H1 (cell line): ENCODE measurements at regions not wholly inside any gene's neighbourhood (a gene's known extent, or its start where the extent isn't known, plus 50 kb on each side); places are given as distances from the start of the nearest gene placed in this dataset.

Source experiments
- BCL11A ChIP-seq, 2 experiments: IDR thresholded peaks; one replicate each; pipeline ENCODE4 v1.6.1; 2011; ENCODE audit warnings: low read depth in 2 of 2, low read length in 2 of 2, mild to moderate bottlenecking in 2 of 2
- GTF2F1 ChIP-seq: IDR thresholded peaks from 2 replicates; pipeline ENCODE4 v1.6.1; 2012; ENCODE audit warnings: low read depth, low read length, improper control_type of control experiment, borderline replicate concordance
- KDM1A ChIP-seq: fragments of 200-600, 300-600 bp; sonication (generic); IDR thresholded peaks from 2 replicates; pipeline ENCODE4 v1.7.1; 2016; ENCODE audit warnings: mild to moderate bottlenecking, low read length, borderline replicate concordance
- KDM5A ChIP-seq: fragments of 200-600 bp; IDR thresholded peaks from 2 replicates; pipeline ENCODE4 v1.7.1; 2012; ENCODE audit warnings: mild to moderate bottlenecking, low read length, inconsistent platforms, mixed read lengths
- NANOG ChIP-seq: IDR thresholded peaks from 2 replicates; pipeline ENCODE4 v1.6.1; 2011; ENCODE audit warnings: low read length, low read depth, mild to moderate bottlenecking, inconsistent platforms; ENCODE audit not compliant: insufficient read depth, poor library complexity, severe bottlenecking
- POLR2A ChIP-seq, 2 experiments: IDR thresholded peaks; 1 replicate in 1 of 2; 2 replicates in 1 of 2; pipeline ENCODE4 v1.6.1; 2011; ENCODE audit warnings: low read depth in 2 of 2, low read length in 2 of 2, mild to moderate bottlenecking in 2 of 2; ENCODE audit errors: control extremely low read depth in 1 of 2
- SIRT6 ChIP-seq: IDR thresholded peaks from one replicate; pipeline ENCODE4 v1.7.1; 2012; ENCODE audit warnings: low read length, inconsistent platforms
- SUZ12 ChIP-seq: fragments of 200-600 bp; sonication (generic); IDR thresholded peaks from 2 replicates; pipeline ENCODE4 v1.6.1; 2012; ENCODE audit warnings: mild to moderate bottlenecking, inconsistent platforms, low read length, moderate library complexity, mixed read lengths
- TAF7 ChIP-seq: optimal IDR thresholded peaks from 2 replicates; pipeline ENCODE3; 2011; ENCODE audit warnings: low read depth, mild to moderate bottlenecking, inconsistent platforms, low read length, moderate library complexity, borderline replicate concordance
- YY1 ChIP-seq: IDR thresholded peaks from 2 replicates; pipeline ENCODE4 v1.6.1; 2011; ENCODE audit warnings: low read depth, mild to moderate bottlenecking, low read length
- ZNF274 ChIP-seq: IDR thresholded peaks from 2 replicates; pipeline ENCODE4 v1.7.0; 2012; ENCODE audit warnings: low read length, borderline replicate concordance; ENCODE audit errors: extremely low read depth
- TF ChIP-seq, protein P1 (sequence below): fragments of 300-600 bp; sonication (generic); IDR thresholded peaks from 2 replicates; pipeline ENCODE4 v1.7.1; 2012; ENCODE audit warnings: low read length, moderate library complexity, mild to moderate bottlenecking, inconsistent platforms; ENCODE audit not compliant: insufficient replicate concordance

DNA sequence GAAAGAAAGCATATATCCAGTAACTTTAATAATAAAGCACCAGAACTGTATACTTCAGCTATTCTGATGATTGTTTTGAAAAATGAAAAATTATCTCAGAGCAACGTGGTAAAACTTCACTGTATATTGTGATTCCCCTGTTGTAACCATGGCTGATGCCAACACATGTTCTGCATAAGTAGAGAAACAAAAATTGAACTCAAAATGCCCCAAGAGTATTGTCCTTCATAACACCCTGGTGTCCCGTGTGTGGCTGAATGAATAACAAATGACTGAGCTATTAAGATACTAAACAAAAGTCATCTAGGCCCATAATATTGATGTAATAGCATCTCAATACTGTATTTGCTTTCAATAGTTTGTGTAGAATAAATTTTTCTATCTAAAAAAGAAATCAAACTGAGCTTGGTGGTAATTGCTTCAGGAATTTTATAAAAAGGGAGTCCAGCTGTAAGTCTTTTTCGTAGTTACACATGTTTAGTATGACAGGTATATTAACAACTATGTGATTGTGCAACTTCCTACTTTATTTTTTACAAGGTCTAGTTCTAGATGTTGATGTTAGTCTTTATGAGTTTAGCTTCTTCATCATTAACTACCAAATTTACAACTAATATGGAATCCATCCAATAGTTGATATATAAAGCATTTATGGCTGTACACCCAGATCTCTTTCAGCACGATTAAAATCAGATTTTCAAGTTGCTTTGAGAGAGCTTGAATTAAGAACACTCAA, 623.8 kb upstream of the AGTR1 start (continued):
- TF ChIP-seq, protein P1, sequence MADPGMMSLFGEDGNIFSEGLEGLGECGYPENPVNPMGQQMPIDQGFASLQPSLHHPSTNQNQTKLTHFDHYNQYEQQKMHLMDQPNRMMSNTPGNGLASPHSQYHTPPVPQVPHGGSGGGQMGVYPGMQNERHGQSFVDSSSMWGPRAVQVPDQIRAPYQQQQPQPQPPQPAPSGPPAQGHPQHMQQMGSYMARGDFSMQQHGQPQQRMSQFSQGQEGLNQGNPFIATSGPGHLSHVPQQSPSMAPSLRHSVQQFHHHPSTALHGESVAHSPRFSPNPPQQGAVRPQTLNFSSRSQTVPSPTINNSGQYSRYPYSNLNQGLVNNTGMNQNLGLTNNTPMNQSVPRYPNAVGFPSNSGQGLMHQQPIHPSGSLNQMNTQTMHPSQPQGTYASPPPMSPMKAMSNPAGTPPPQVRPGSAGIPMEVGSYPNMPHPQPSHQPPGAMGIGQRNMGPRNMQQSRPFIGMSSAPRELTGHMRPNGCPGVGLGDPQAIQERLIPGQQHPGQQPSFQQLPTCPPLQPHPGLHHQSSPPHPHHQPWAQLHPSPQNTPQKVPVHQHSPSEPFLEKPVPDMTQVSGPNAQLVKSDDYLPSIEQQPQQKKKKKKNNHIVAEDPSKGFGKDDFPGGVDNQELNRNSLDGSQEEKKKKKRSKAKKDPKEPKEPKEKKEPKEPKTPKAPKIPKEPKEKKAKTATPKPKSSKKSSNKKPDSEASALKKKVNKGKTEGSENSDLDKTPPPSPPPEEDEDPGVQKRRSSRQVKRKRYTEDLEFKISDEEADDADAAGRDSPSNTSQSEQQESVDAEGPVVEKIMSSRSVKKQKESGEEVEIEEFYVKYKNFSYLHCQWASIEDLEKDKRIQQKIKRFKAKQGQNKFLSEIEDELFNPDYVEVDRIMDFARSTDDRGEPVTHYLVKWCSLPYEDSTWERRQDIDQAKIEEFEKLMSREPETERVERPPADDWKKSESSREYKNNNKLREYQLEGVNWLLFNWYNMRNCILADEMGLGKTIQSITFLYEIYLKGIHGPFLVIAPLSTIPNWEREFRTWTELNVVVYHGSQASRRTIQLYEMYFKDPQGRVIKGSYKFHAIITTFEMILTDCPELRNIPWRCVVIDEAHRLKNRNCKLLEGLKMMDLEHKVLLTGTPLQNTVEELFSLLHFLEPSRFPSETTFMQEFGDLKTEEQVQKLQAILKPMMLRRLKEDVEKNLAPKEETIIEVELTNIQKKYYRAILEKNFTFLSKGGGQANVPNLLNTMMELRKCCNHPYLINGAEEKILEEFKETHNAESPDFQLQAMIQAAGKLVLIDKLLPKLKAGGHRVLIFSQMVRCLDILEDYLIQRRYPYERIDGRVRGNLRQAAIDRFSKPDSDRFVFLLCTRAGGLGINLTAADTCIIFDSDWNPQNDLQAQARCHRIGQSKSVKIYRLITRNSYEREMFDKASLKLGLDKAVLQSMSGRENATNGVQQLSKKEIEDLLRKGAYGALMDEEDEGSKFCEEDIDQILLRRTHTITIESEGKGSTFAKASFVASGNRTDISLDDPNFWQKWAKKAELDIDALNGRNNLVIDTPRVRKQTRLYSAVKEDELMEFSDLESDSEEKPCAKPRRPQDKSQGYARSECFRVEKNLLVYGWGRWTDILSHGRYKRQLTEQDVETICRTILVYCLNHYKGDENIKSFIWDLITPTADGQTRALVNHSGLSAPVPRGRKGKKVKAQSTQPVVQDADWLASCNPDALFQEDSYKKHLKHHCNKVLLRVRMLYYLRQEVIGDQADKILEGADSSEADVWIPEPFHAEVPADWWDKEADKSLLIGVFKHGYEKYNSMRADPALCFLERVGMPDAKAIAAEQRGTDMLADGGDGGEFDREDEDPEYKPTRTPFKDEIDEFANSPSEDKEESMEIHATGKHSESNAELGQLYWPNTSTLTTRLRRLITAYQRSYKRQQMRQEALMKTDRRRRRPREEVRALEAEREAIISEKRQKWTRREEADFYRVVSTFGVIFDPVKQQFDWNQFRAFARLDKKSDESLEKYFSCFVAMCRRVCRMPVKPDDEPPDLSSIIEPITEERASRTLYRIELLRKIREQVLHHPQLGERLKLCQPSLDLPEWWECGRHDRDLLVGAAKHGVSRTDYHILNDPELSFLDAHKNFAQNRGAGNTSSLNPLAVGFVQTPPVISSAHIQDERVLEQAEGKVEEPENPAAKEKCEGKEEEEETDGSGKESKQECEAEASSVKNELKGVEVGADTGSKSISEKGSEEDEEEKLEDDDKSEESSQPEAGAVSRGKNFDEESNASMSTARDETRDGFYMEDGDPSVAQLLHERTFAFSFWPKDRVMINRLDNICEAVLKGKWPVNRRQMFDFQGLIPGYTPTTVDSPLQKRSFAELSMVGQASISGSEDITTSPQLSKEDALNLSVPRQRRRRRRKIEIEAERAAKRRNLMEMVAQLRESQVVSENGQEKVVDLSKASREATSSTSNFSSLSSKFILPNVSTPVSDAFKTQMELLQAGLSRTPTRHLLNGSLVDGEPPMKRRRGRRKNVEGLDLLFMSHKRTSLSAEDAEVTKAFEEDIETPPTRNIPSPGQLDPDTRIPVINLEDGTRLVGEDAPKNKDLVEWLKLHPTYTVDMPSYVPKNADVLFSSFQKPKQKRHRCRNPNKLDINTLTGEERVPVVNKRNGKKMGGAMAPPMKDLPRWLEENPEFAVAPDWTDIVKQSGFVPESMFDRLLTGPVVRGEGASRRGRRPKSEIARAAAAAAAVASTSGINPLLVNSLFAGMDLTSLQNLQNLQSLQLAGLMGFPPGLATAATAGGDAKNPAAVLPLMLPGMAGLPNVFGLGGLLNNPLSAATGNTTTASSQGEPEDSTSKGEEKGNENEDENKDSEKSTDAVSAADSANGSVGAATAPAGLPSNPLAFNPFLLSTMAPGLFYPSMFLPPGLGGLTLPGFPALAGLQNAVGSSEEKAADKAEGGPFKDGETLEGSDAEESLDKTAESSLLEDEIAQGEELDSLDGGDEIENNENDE: no peak
- TF ChIP-seq NANOG (no peak), GTF2F1 (no peak), TAF7 (no peak), KDM5A (no peak), KDM1A (no peak), YY1 (no peak), SUZ12 (no peak), SIRT6 (no peak), BCL11A (IDR thresholded peaks at IDR 0.05; ENCODE audit: low read depth in 2 of 2, low read length in 2 of 2) (no peak), ZNF274 (no peak), POLR2A (IDR thresholded peaks at IDR 0.05; ENCODE audit: control extremely low read depth in 1 of 2, low read depth in 2 of 2, low read length in 2 of 2) (no peak)
